H1 (cell line): ENCODE measurements at regions not wholly inside any gene's neighbourhood (a gene's known extent, or its start where the extent isn't known, plus 50 kb on each side); places are given as distances from the start of the nearest gene placed in this dataset.

ENCODE experiments used
- CTCF ChIA-PET: fragments of 300-600 bp; sonication (Branson Sonifier 250); formaldehyde crosslinking; loops from one replicate; lab custom pipeline; 2021; ENCODE audit not compliant: partially characterized antibody; lab: Charles Lee
- POLR2A ChIA-PET: fragments of 300-600 bp; sonication (Branson Sonifier 250); formaldehyde crosslinking; loops from one replicate; lab custom pipeline; 2021; ENCODE audit warnings: inconsistent platforms; ENCODE audit not compliant: partially characterized antibody; lab: Charles Lee
- DNase-seq, 2 experiments: peaks; one replicate each; pipeline versions ENCODE4 v3.0.0 to v3.0.0-alpha.2; 2010 to 2022; ENCODE audit warnings: low spot score in 2 of 2, low read depth in 1 of 2, mixed read lengths in 1 of 2
- FAIRE-seq: peaks from 2 replicates; lab custom pipeline; 2011; peaks lifted over from hg19 to GRCh38; lab: Jason Lieb, UNC
- H2AFZ ChIP-seq: 2 replicates; pipeline ENCODE4 v1.8.1; 2012; ENCODE audit warnings: low read length, inconsistent platforms
- H2AK5ac ChIP-seq: 2 replicates; pipeline ENCODE4 v1.6.1; 2013; ENCODE audit warnings: low read depth, low read length
- H2BK120ac ChIP-seq: replicated peaks from 2 replicates; pipeline ENCODE3; 2013; ENCODE audit warnings: low read depth, low read length, inconsistent platforms
- H2BK12ac ChIP-seq: 2 replicates; pipeline ENCODE4 v1.6.1; 2013; ENCODE audit warnings: low read depth, low read length
- H2BK15ac ChIP-seq: 2 replicates; pipeline ENCODE4 v1.6.1; 2013; ENCODE audit warnings: low read length
- H2BK20ac ChIP-seq: 2 replicates; pipeline ENCODE4 v1.6.1; 2013; ENCODE audit warnings: low read length
- H2BK5ac ChIP-seq: 2 replicates; pipeline ENCODE4 v1.6.1; 2013; ENCODE audit warnings: low read depth, low read length
- H3K14ac ChIP-seq: 2 replicates; pipeline ENCODE4 v1.6.1; 2013; ENCODE audit warnings: inconsistent platforms; ENCODE audit not compliant: insufficient read length
- H3K18ac ChIP-seq: 2 replicates; pipeline ENCODE4 v1.6.1; 2013; ENCODE audit warnings: low read length; ENCODE audit errors: extremely low read depth
- H3K23ac ChIP-seq: 2 replicates; pipeline ENCODE4 v1.6.1; 2013; ENCODE audit warnings: inconsistent platforms; ENCODE audit not compliant: insufficient read length
- H3K23me2 ChIP-seq: 2 replicates; pipeline ENCODE4 v1.6.1; 2013; ENCODE audit warnings: low read depth, low read length
- H3K27ac ChIP-seq: 2 replicates; pipeline ENCODE4 v1.6.1; 2011; ENCODE audit warnings: low read depth, low read length, inconsistent platforms
- H3K27me3 ChIP-seq, 4 experiments: replicated peaks in 1 of 4; 1 replicate in 1 of 4; 2 replicates in 3 of 4; pipeline versions ENCODE4 v1.6.1 to v1.8.1; 2011 to 2013; ENCODE audit warnings: low read length in 3 of 4, mild to moderate bottlenecking in 3 of 4, inconsistent platforms in 2 of 4, mixed read lengths in 2 of 4, moderate library complexity in 1 of 4; ENCODE audit not compliant: control insufficient read depth in 3 of 4, insufficient read depth in 3 of 4; ENCODE audit errors: extremely low read depth in 1 of 4
- H3K36me3 ChIP-seq, 4 experiments: 2 replicates each; pipeline versions ENCODE4 v1.6.1 to v1.8.1; 2011 to 2013; ENCODE audit warnings: mild to moderate bottlenecking in 4 of 4, low read length in 3 of 4, moderate library complexity in 2 of 4, control low read depth in 1 of 4, inconsistent platforms in 1 of 4; ENCODE audit not compliant: insufficient read depth in 4 of 4, control insufficient read depth in 2 of 4
- H3K4ac ChIP-seq: replicated peaks from 2 replicates; pipeline ENCODE3; 2013; ENCODE audit warnings: low read length, low read depth, mixed read lengths, inconsistent platforms; ENCODE audit not compliant: insufficient read length
- H3K4me1 ChIP-seq, 4 experiments: replicated peaks in 1 of 4; 1 replicate in 1 of 4; 2 replicates in 3 of 4; pipeline versions ENCODE4 v1.6.1 to v1.8.1; 2011 to 2013; ENCODE audit warnings: low read length in 3 of 4, inconsistent platforms in 2 of 4, mixed read lengths in 1 of 4; ENCODE audit not compliant: insufficient read depth in 4 of 4, control insufficient read depth in 3 of 4
- H3K4me2 ChIP-seq, 2 experiments: 2 replicates each; pipeline versions ENCODE4 v1.6.1 to v1.8.1; 2011 to 2013; ENCODE audit warnings: low read depth in 2 of 2, low read length in 2 of 2, control low read depth in 1 of 2, inconsistent platforms in 1 of 2, mild to moderate bottlenecking in 1 of 2; ENCODE audit not compliant: insufficient read depth in 1 of 2
- H3K4me3 ChIP-seq, 4 experiments: fragments of 200-600, 300-600 bp in 1 of 4; sonication (generic), shearing (Covaris generic), sonication (Bioruptor Twin) in 1 of 4; 2 replicates each; pipeline versions ENCODE4 v1.5.1 to v1.8.1; 2011 to 2016; ENCODE audit warnings: low read length in 4 of 4, low read depth in 3 of 4, control low read depth in 2 of 4, inconsistent platforms in 2 of 4, mild to moderate bottlenecking in 2 of 4, mixed read lengths in 1 of 4, moderate library complexity in 1 of 4; ENCODE audit not compliant: insufficient read depth in 2 of 4; ENCODE audit errors: extremely low read depth in 1 of 4
- H3K56ac ChIP-seq: replicated peaks from 2 replicates; pipeline ENCODE3; 2013; ENCODE audit warnings: low read depth, mild to moderate bottlenecking, mixed read lengths, low read length, inconsistent platforms; ENCODE audit not compliant: insufficient read length
- H3K79me1 ChIP-seq: 2 replicates; pipeline ENCODE4 v1.6.1; 2013; ENCODE audit warnings: low read depth, low read length, control low read depth
- H3K79me2 ChIP-seq, 2 experiments: 2 replicates each; pipeline versions ENCODE4 v1.6.1 to v1.8.1; 2012 to 2013; ENCODE audit warnings: low read length in 2 of 2, mild to moderate bottlenecking in 2 of 2, inconsistent platforms in 1 of 2; ENCODE audit not compliant: insufficient read depth in 2 of 2, control insufficient read depth in 1 of 2
- H3K9ac ChIP-seq, 4 experiments: replicated peaks in 1 of 4; 1 replicate in 1 of 4; 2 replicates in 3 of 4; pipeline versions ENCODE4 v1.6.1 to v1.8.1; 2011 to 2013; ENCODE audit warnings: low read depth in 3 of 4, low read length in 3 of 4, control low read depth in 2 of 4, mild to moderate bottlenecking in 2 of 4, moderate library complexity in 2 of 4, inconsistent platforms in 1 of 4; ENCODE audit errors: extremely low read depth in 1 of 4
- H3K9me3 ChIP-seq, 2 experiments: 2 replicates each; pipeline versions ENCODE4 v1.6.1 to v1.8.1; 2012 to 2013; ENCODE audit warnings: mild to moderate bottlenecking in 2 of 2, moderate library complexity in 2 of 2, control low read depth in 1 of 2, inconsistent platforms in 1 of 2, low read depth in 1 of 2, low read length in 1 of 2, mixed read lengths in 1 of 2; ENCODE audit not compliant: insufficient read depth in 2 of 2
- H4K20me1 ChIP-seq, 2 experiments: replicated peaks in 1 of 2; 2 replicates each; pipeline versions ENCODE3 to v1.8.1; 2011 to 2013; ENCODE audit warnings: inconsistent platforms in 2 of 2, low read length in 2 of 2, mild to moderate bottlenecking in 1 of 2; ENCODE audit not compliant: insufficient read depth in 2 of 2, control insufficient read depth in 1 of 2
- H4K5ac ChIP-seq: 2 replicates; pipeline ENCODE4 v1.6.1; 2013; ENCODE audit warnings: low read length, low read depth, mixed read lengths, inconsistent platforms; ENCODE audit not compliant: insufficient read length
- H4K8ac ChIP-seq: 2 replicates; pipeline ENCODE4 v1.8.0; 2013; ENCODE audit warnings: mild to moderate bottlenecking, moderate library complexity, low read length, inconsistent platforms; ENCODE audit not compliant: insufficient read depth; ENCODE audit errors: extremely low read depth
- H4K91ac ChIP-seq: replicated peaks from 2 replicates; pipeline ENCODE3; 2013; ENCODE audit warnings: low read length, mixed read lengths, inconsistent platforms; ENCODE audit not compliant: insufficient read length
- ATF2 ChIP-seq: IDR thresholded peaks from 2 replicates; pipeline ENCODE4 v1.6.1; 2012; ENCODE audit warnings: low read length, inconsistent platforms
- CHD1 ChIP-seq: IDR thresholded peaks from 2 replicates; pipeline ENCODE4 v1.6.1; 2012; ENCODE audit warnings: low read depth, low read length, improper control_type of control experiment
- CREB1 ChIP-seq: IDR thresholded peaks from 2 replicates; pipeline ENCODE4 v1.6.1; 2012; ENCODE audit warnings: inconsistent platforms
- GTF2F1 ChIP-seq: IDR thresholded peaks from 2 replicates; pipeline ENCODE4 v1.6.1; 2012; ENCODE audit warnings: low read depth, low read length, improper control_type of control experiment, borderline replicate concordance
- POLR2AphosphoS5 ChIP-seq: IDR thresholded peaks from 2 replicates; pipeline ENCODE4 v1.6.1; 2011; ENCODE audit warnings: low read depth, low read length
- RBBP5 ChIP-seq: IDR thresholded peaks from 2 replicates; pipeline ENCODE4 v1.7.1; 2012; ENCODE audit warnings: low read depth, mild to moderate bottlenecking, inconsistent platforms, low read length, moderate library complexity, borderline replicate concordance
- SAP30 ChIP-seq: fragments of 300-600 bp; sonication (generic); IDR thresholded peaks from 2 replicates; pipeline ENCODE4 v1.7.1; 2012; ENCODE audit warnings: low read length, moderate library complexity, mild to moderate bottlenecking, inconsistent platforms; ENCODE audit not compliant: insufficient read depth, insufficient replicate concordance
- SIN3A ChIP-seq, 2 experiments: IDR thresholded peaks in 1 of 2; conservative IDR thresholded peaks in 1 of 2; 2 replicates each; pipeline ENCODE4 v1.6.1; 2011 to 2012; ENCODE audit warnings: low read length in 2 of 2, improper control_type of control experiment in 1 of 2, low read depth in 1 of 2, mild to moderate bottlenecking in 1 of 2
- SIRT6 ChIP-seq: IDR thresholded peaks from one replicate; pipeline ENCODE4 v1.7.1; 2012; ENCODE audit warnings: low read length, inconsistent platforms
- USF2 ChIP-seq: IDR thresholded peaks from 2 replicates; pipeline ENCODE4 v1.6.1; 2011; ENCODE audit warnings: low read length, improper control_type of control experiment
- WGBS, 2 experiments: shearing (Covaris generic) in 1 of 2; methylation state at CpG; one replicate each; pipeline versions ENCODE4 v1.1.6 to v1.1.7; 2013 to 2015; ENCODE audit warnings: low lambda C conversion rate in 2 of 2, mixed read lengths in 2 of 2, inconsistent platforms in 1 of 2, low coverage in 1 of 2, missing lambda C conversion rate in 1 of 2; ENCODE audit not compliant: insufficient replicate concordance in 2 of 2, insufficient coverage in 1 of 2, insufficient read length in 1 of 2; ENCODE audit errors: extremely low coverage in 1 of 2, missing lambda C conversion rate in 1 of 2; 5-methylcytosine and 5-hydroxymethylcytosine counted together

- H3K56ac ChIP-seq = no peak overlapping the region
- H3K79me1 ChIP-seq = no peaks in the 10 kb centered on the region
- H2AFZ ChIP-seq = no peak overlapping the region
- H4K91ac ChIP-seq = no peak overlapping the region
- no peaks in the 10 kb centered on the region for H3K36me3 ChIP-seq
- no peak overlapping the region for H4K5ac ChIP-seq
- H2BK5ac ChIP-seq = no peak overlapping the region
- WGBS, 2 experiments = 90% methylated on average over 6 of the region's 6 CpGs; no CpG with 5 or more reads in 1 of the 2 experiments
- H3K23me2 ChIP-seq = no peaks in the 10 kb centered on the region; the same call in 1 of the 2 replicates
- H3K4me1 ChIP-seq = no peaks in the 10 kb centered on the region
- H3K27me3 ChIP-seq = no peaks in the 10 kb centered on the region
- no peak overlapping the region for H2BK120ac ChIP-seq
- H3K14ac ChIP-seq = no peak overlapping the region
- no peak overlapping the region for H4K8ac ChIP-seq
- no peak overlapping the region for H3K23ac ChIP-seq
- H2BK20ac ChIP-seq = no peak overlapping the region
- H2BK12ac ChIP-seq = no peak overlapping the region
- no peak overlapping the region for H2AK5ac ChIP-seq
- CTCF ChIA-PET = interaction anchor here (2.3 kb wide), 1 partner anchor 132 kb away, joined by 6 read pairs; no protein-coding TSS in a partner anchor
- no peak overlapping the region for H3K4ac ChIP-seq
- H3K4me2 ChIP-seq = no peak overlapping the region
- POLR2A ChIA-PET = no interaction called here
- FAIRE-seq = no peak
- H3K9ac ChIP-seq = no peak overlapping the region
- H3K27ac ChIP-seq = no peak overlapping the region
- DNase-seq = no peak
- H2BK15ac ChIP-seq = no peak overlapping the region
- no peaks in the 10 kb centered on the region for H4K20me1 ChIP-seq
- no peak overlapping the region for H3K18ac ChIP-seq
- no peaks in the 10 kb centered on the region for H3K9me3 ChIP-seq
- no peak overlapping the region for H3K4me3 ChIP-seq
- H3K79me2 ChIP-seq = no peaks in the 10 kb centered on the region
- TF ChIP-seq RBBP5 (no peak), GTF2F1 (no peak), SIN3A (conservative IDR thresholded peaks at IDR 0.05 in 1 of 2, IDR thresholded peaks at IDR 0.05 in 1 of 2; ENCODE audit: low read depth in 1 of 2, low read length in 2 of 2) (no peak), CREB1 (no peak), ATF2 (no peak), USF2 (no peak), SIRT6 (no peak), SAP30 (no peak), POLR2AphosphoS5 (no peak), CHD1 (no peak)
These were observed 199.6 kb downstream of the EFHB start for GRCh38 chr3:19734453-19734852.
